ENCODE measurements at regions not wholly inside any gene's neighbourhood (a gene's known extent, or its start where the extent isn't known, plus 50 kb on each side); places are given as distances from the start of the nearest gene placed in this dataset.

- no peak for TF ChIP-seq CTCF (conservative IDR thresholded peaks at IDR 0.05; ENCODE audit: low read depth, low read length)
- TF ChIP-seq EZH2 (IDR thresholded peaks at IDR 0.05; ENCODE audit: borderline replicate concordance, low read depth, low read length, poor library complexity, severe bottlenecking), result no peak
These were observed 441.2 kb downstream of the PTPRC start for GRCh38 chr1:199079994-199080393.

Measured in A673 (cell line).